HCT116 (cell line): ENCODE measurements at regions not wholly inside any gene's neighbourhood (a gene's known extent, or its start where the extent isn't known, plus 50 kb on each side); places are given as distances from the start of the nearest gene placed in this dataset.

Experiments
- ATAC-seq: fragments of 200-7000 bp; cut with Tn5 transposase; 2 replicates; pipeline ENCODE4 v1.9.1; 2020; ENCODE audit warnings: mild to moderate bottlenecking, moderate library complexity
- BruUV-seq: library from RNA; stranded (reverse); fragments of 400-500 nt; replicated peaks from 2 replicates; lab custom pipeline; 2021; lab: Mats Ljungman, UMichigan
- CTCF ChIA-PET: fragments of 300-600 bp; sonication (Branson Sonifier 250); formaldehyde crosslinking; loops from one replicate; lab custom pipeline; 2021; ENCODE audit warnings: antibody characterized with exemption; lab: Charles Lee
- POLR2A ChIA-PET: fragments of 300-600, 350-600 bp; sonication (Branson Sonifier 250); formaldehyde crosslinking; loops from one replicate; lab custom pipeline; 2021; ENCODE audit warnings: antibody characterized with exemption; lab: Charles Lee
- RAD21 ChIA-PET, 2 experiments: fragments of 300-600 bp; sonication (Branson Sonifier 250); formaldehyde crosslinking; loops; one replicate each; lab custom pipeline; 2023; ENCODE audit warnings: low total read pairs in 2 of 2; ENCODE audit not compliant: uncharacterized antibody in 2 of 2, unreplicated experiment in 2 of 2, low non-redundant PET in 1 of 2; lab: Charles Lee
- DNase-seq: peaks from one replicate; pipeline ENCODE4 v3.0.0-alpha.2; 2010; ENCODE audit warnings: low read depth, low spot score
- H2AFZ ChIP-seq: fragments of 200-600 bp; shearing (Covaris generic), sonication (generic); 2 replicates; pipeline ENCODE4 v1.6.1; 2017; ENCODE audit warnings: low read depth, mixed run types, mixed read lengths, antibody characterized with exemption, low read length; ENCODE audit not compliant: poor library complexity, severe bottlenecking
- H3K27ac ChIP-seq: 2 replicates; pipeline ENCODE4 v1.5.1; 2012; ENCODE audit warnings: low read depth, low read length
- H3K27me3 ChIP-seq: fragments of 200-600 bp; sonication (generic); 2 replicates; pipeline ENCODE4 v1.6.1; 2016; ENCODE audit warnings: mixed run types, low read length, mixed read lengths; ENCODE audit not compliant: insufficient read depth
- H3K36me3 ChIP-seq, 2 experiments: fragments of 200-500 bp in 1 of 2; fragments of 200-600 bp in 1 of 2; sonication (Bioruptor generic) in 1 of 2; sonication (generic) in 1 of 2; 2 replicates each; pipeline versions ENCODE4 v1.5.1 to v1.6.1; 2014 to 2016; ENCODE audit warnings: low read length in 2 of 2, inconsistent platforms in 1 of 2, mixed read lengths in 1 of 2, mixed run types in 1 of 2; ENCODE audit not compliant: insufficient read depth in 2 of 2, control insufficient read depth in 1 of 2
- H3K4me1 ChIP-seq, 2 experiments: fragments of 200-600 bp in 1 of 2; sonication (generic) in 1 of 2; 2 replicates each; pipeline versions ENCODE4 v1.5.1 to v1.6.1; 2012 to 2017; ENCODE audit warnings: low read length in 2 of 2, inconsistent platforms in 1 of 2, mild to moderate bottlenecking in 1 of 2, mixed read lengths in 1 of 2, mixed run types in 1 of 2, moderate library complexity in 1 of 2; ENCODE audit not compliant: insufficient read depth in 2 of 2, control insufficient read depth in 1 of 2
- H3K4me2 ChIP-seq: fragments of 200-600 bp; sonication (generic); 2 replicates; pipeline ENCODE4 v1.6.1; 2017; ENCODE audit warnings: mixed run types, low read length, mixed read lengths
- H3K4me3 ChIP-seq, 2 experiments: fragments of 200-600 bp in 1 of 2; sonication (generic) in 1 of 2; replicated peaks in 1 of 2; 2 replicates each; pipeline ENCODE4 v1.5.1; 2011 to 2016; ENCODE audit warnings: low read length in 2 of 2, control low read depth in 1 of 2, low read depth in 1 of 2, mild to moderate bottlenecking in 1 of 2, mixed read lengths in 1 of 2, mixed run types in 1 of 2
- H3K79me2 ChIP-seq: fragments of 200-600 bp; sonication (generic); 2 replicates; pipeline ENCODE4 v1.6.1; 2017; ENCODE audit warnings: mild to moderate bottlenecking, mixed run types, low read length, moderate library complexity, mixed read lengths; ENCODE audit not compliant: insufficient read depth
- H3K9ac ChIP-seq: fragments of 200-600 bp; sonication (generic); 2 replicates; pipeline ENCODE4 v1.6.1; 2016; ENCODE audit warnings: low read length, mixed read lengths
- H3K9me2 ChIP-seq: fragments of 200-600 bp; sonication (generic), shearing (Covaris generic); 2 replicates; pipeline ENCODE4 v1.6.1; 2017; ENCODE audit warnings: mixed run types, mild to moderate bottlenecking, moderate library complexity; ENCODE audit not compliant: insufficient read depth
- H3K9me3 ChIP-seq, 2 experiments: fragments of 200-500 bp in 1 of 2; fragments of 200-600 bp in 1 of 2; sonication (Bioruptor generic) in 1 of 2; sonication (generic) in 1 of 2; 2 replicates each; pipeline ENCODE4 v1.6.1; 2014 to 2017; ENCODE audit warnings: low read length in 2 of 2, mixed read lengths in 2 of 2, inconsistent platforms in 1 of 2, low read depth in 1 of 2, mild to moderate bottlenecking in 1 of 2, mixed run types in 1 of 2, moderate library complexity in 1 of 2; ENCODE audit not compliant: control insufficient read depth in 1 of 2, insufficient read depth in 1 of 2
- H4K20me1 ChIP-seq: fragments of 200-600 bp; sonication (generic), shearing (Covaris generic); 2 replicates; pipeline ENCODE4 v1.6.1; 2017; ENCODE audit warnings: mixed run types, mild to moderate bottlenecking, moderate library complexity; ENCODE audit not compliant: insufficient read depth
- ATF3 ChIP-seq: IDR thresholded peaks from 2 replicates; pipeline ENCODE4 v1.6.1; 2012
- CEBPB ChIP-seq: IDR thresholded peaks from 2 replicates; pipeline ENCODE4 v1.6.1; 2012; ENCODE audit warnings: low read depth
- CTCF ChIP-seq, 3 experiments: fragments of 200-600 bp in 1 of 3; sonication (generic) in 1 of 3; IDR thresholded peaks in 2 of 3; conservative IDR thresholded peaks in 1 of 3; 2 replicates each; pipeline ENCODE4 v1.5.1; 2012 to 2017; ENCODE audit warnings: low read depth in 2 of 3, low read length in 2 of 3, antibody characterized with exemption in 1 of 3, borderline replicate concordance in 1 of 3, control low read depth in 1 of 3, mild to moderate bottlenecking in 1 of 3, mixed read lengths in 1 of 3, mixed run types in 1 of 3, moderate library complexity in 1 of 3; ENCODE audit not compliant: insufficient read depth in 1 of 3
- EGR1 ChIP-seq: IDR thresholded peaks from 2 replicates; pipeline ENCODE4 v1.6.1; 2012; ENCODE audit warnings: low read depth
- ELF1 ChIP-seq: IDR thresholded peaks from 2 replicates; pipeline ENCODE4 v1.6.1; 2012; ENCODE audit warnings: low read depth, borderline replicate concordance
- EZH2 ChIP-seq: fragments of 200-600 bp; sonication (generic); IDR thresholded peaks from 2 replicates; pipeline ENCODE4 v1.6.1; 2017; ENCODE audit warnings: antibody characterized with exemption, mixed run types
- EZH2phosphoT487 ChIP-seq: fragments of 200-600 bp; IDR thresholded peaks from 2 replicates; pipeline ENCODE4 v1.6.1; 2018; ENCODE audit warnings: antibody characterized with exemption, borderline replicate concordance
- FOSL1 ChIP-seq: IDR thresholded peaks from 2 replicates; pipeline ENCODE4 v1.6.1; 2012; ENCODE audit warnings: low read depth
- JUND ChIP-seq: IDR thresholded peaks from 2 replicates; pipeline ENCODE4 v1.6.1; 2012
- MAX ChIP-seq: IDR thresholded peaks from 2 replicates; pipeline ENCODE4 v1.6.1; 2012
- POLR2A ChIP-seq: IDR thresholded peaks from 2 replicates; pipeline ENCODE4 v1.7.0; 2011; ENCODE audit warnings: borderline replicate concordance; ENCODE audit not compliant: insufficient read depth, insufficient read length; ENCODE audit errors: extremely low read depth
- RAD21 ChIP-seq: IDR thresholded peaks from 2 replicates; pipeline ENCODE4 v1.6.1; 2012; ENCODE audit warnings: low read depth, mild to moderate bottlenecking
- REST ChIP-seq: IDR thresholded peaks from 2 replicates; pipeline ENCODE4 v1.6.1; 2012; ENCODE audit warnings: low read depth
- SIN3A ChIP-seq: IDR thresholded peaks from 2 replicates; pipeline ENCODE4 v1.6.1; 2012; ENCODE audit warnings: low read depth
- SP1 ChIP-seq: IDR thresholded peaks from 2 replicates; pipeline ENCODE4 v1.6.1; 2012; ENCODE audit warnings: low read depth
- SRF ChIP-seq: IDR thresholded peaks from 2 replicates; pipeline ENCODE4 v1.6.1; 2012; ENCODE audit warnings: low read depth
- TCF7L2 ChIP-seq: IDR thresholded peaks from 2 replicates; pipeline ENCODE4 v1.7.0; 2011; ENCODE audit warnings: borderline replicate concordance, inconsistent platforms; ENCODE audit not compliant: insufficient read depth, insufficient read length; ENCODE audit errors: extremely low read depth
- YY1 ChIP-seq: IDR thresholded peaks from 2 replicates; pipeline ENCODE4 v1.6.1; 2011; ENCODE audit warnings: low read length, low read depth, moderate library complexity, mild to moderate bottlenecking; ENCODE audit not compliant: insufficient replicate concordance; ENCODE audit errors: extremely low read depth
- ZFX ChIP-seq: fragments of 450-650 bp; IDR thresholded peaks from 2 replicates; pipeline ENCODE4 v1.6.1; 2017
- ZNF274 ChIP-seq: fragments of 200-500 bp; sonication (Bioruptor generic); IDR thresholded peaks from 2 replicates; pipeline ENCODE4 v1.6.1; 2014; ENCODE audit warnings: mild to moderate bottlenecking, low read depth, low read length, inconsistent platforms
- intact Hi-C: fragments of 100-400 bp; cut with micrococcal nuclease; formaldehyde crosslinking; loops from 2 replicates; pipeline ENCODE4 v1.10.0; 2022

- no peak overlapping the region for H3K27ac ChIP-seq
- DNase-seq = no peak
- no peaks in the 10 kb centered on the region for H3K4me1 ChIP-seq
- H4K20me1 ChIP-seq = no peaks in the 10 kb centered on the region
- H3K9me2 ChIP-seq = no peaks in the 10 kb centered on the region
- H3K4me3 ChIP-seq = no peak overlapping the region
- BruUV-seq = no TSS peak
- H3K36me3 ChIP-seq = no peaks in the 10 kb centered on the region
- H3K27me3 ChIP-seq = no peaks in the 10 kb centered on the region
- intact Hi-C loops = no loop called here
- no peaks in the 10 kb centered on the region for H3K79me2 ChIP-seq
- ChIA-PET POLR2A (no interaction called here), RAD21 (no interaction called here), CTCF (no interaction called here)
- H3K9me3 ChIP-seq = no peaks in the 10 kb centered on the region
- no peak overlapping the region for H3K9ac ChIP-seq
- ATAC-seq = no peak
- TF ChIP-seq TCF7L2 (no peak), YY1 (no peak), EZH2 (no peak), SRF (no peak), CEBPB (no peak), ATF3 (no peak), RAD21 (no peak), EGR1 (no peak), REST (no peak), ZFX (no peak), EZH2phosphoT487 (no peak), CTCF (IDR thresholded peaks at IDR 0.05 in 2 of 3, conservative IDR thresholded peaks at IDR 0.05 in 1 of 3; ENCODE audit: borderline replicate concordance in 1 of 3, insufficient read depth in 1 of 3, low read depth in 2 of 3, low read length in 2 of 3) (no peak), POLR2A (no peak), JUND (no peak), FOSL1 (no peak), MAX (no peak), ZNF274 (no peak), ELF1 (no peak), SP1 (no peak), SIN3A (no peak)
- H3K4me2 ChIP-seq = no peak overlapping the region
- H2AFZ ChIP-seq = no peak overlapping the region
Observed at GRCh38 chr1:79839882-79840281, 833.4 kb upstream of the ADGRL4 start.
